ENCODE measurements at regions not wholly inside any gene's neighbourhood (a gene's known extent, or its start where the extent isn't known, plus 50 kb on each side); places are given as distances from the start of the nearest gene placed in this dataset.
"Not testable (repeated sequence)": the region's sequence is repeated elsewhere in the genome, so short reads cannot be mapped to it uniquely, and the experiment has no call there.

DNA sequence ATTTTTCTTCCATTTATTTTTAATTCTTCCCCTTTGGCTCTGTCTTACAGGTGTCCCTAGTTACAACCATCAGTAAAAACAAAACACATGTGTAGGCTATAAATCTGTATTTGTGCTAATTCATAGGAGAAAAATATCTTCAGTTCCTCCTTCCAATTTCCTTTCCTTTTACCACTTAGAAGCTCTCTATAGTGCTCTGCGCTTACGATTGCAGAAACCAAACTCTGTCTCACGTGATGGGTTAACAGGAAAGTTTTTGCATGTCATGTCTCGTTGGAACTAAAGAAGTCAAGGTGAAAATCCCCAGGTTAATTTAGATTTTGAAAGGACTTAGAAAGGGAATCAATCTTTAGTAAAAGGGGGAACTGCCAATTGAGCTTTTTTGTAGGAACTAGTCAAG, 1390.5 kb upstream of the ZEB2 start:
- Mint-ChIP-seq H3K4me3 (no peak overlapping the region), H3K36me3 (no peaks in the 10 kb centered on the region), H3K9me3 (no peaks in the 10 kb centered on the region), H3K4me1 (peaks cover 3 to 6% (median 5%) of the 10 kb centered on the region in 3 donors), H3K27ac (no peak overlapping the region), H3K27me3 (no peaks in the 10 kb centered on the region)

DNA sequence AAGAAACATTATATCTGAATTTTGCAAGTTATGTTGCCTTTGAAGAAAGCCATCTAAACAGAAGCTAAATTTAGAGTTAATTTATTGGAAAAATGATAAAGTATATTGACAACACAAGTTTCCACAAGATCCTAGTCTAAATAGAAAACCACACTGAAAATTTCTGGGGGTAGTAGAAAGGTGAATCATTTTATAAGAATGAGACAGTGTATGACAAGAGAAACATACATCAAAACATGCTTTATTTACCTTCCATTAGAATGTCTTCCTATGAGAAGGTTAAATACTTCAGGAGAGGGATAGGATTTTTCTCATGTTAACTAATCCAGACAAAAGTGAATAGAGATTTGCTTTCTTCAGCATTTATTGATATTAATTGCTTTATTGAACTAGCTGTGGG, 1389.8 kb upstream of the ZEB2 start:
- Mint-ChIP-seq H3K36me3 (no peaks in the 10 kb centered on the region), H3K4me1 (peaks cover 3 to 6% (median 5%) of the 10 kb centered on the region in 3 donors), H3K4me3 (no peak overlapping the region), H3K27ac (no peak overlapping the region), H3K9me3 (no peaks in the 10 kb centered on the region), H3K27me3 (no peaks in the 10 kb centered on the region)

DNA sequence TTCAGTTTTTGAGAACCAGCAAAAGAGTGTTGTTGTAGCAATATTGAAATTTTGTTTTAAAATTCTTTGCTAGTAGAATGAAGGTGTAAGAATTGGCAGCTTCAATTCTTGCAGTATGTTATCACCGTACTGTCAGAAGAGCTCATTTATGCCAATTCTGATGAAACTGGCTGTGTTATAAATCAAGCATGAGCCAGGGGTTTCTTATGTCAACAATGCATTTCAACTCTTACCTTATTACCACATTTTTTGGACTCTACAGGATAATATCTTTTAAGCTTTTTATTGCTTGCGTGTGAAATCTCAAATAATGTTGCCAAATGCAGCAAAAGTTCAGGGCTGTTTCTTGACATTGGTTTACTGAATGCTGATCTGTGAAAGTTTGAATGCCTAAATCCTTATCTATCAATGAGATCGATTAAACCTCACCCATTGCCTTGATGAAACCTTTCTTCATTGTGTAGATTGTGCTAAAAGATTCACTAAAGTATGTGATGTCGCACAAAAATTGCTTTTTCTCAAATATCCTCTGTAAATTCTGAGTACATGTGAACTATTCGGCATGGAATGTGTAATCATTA, 1389.3 kb upstream of the ZEB2 start:
- Mint-ChIP-seq H3K27me3 (no peaks in the 10 kb centered on the region), H3K4me3 (no peak overlapping the region), H3K4me1 (peaks cover 3 to 6% (median 5%) of the 10 kb centered on the region in 3 donors), H3K36me3 (no peaks in the 10 kb centered on the region), H3K27ac (no peak overlapping the region), H3K9me3 (no peaks in the 10 kb centered on the region)

DNA sequence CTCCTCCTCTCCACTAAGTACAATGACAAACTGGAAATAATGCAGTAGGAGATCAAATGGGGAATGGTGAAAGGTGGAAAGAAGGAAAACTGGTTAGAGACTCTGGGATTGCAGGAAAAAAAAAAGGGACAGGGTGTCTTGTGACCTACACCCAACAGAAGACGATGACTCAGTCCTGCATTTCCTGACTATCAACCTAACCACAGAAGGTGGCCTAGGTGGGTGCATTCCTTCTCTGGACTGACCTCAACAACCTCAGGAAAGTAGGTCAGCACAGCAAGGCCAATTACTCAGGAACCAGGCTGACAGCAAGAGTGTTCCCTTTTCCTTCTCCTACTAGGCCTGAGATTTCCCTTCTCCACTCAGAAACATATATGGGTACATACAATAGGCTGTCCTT, 1386.4 kb upstream of the ZEB2 start:
- Mint-ChIP-seq H3K4me1 (peaks cover 3 to 6% (median 5%) of the 10 kb centered on the region in 3 donors), H3K27ac (no peak overlapping the region), H3K27me3 (no peaks in the 10 kb centered on the region), H3K9me3 (peaks cover 1 to 4% (median 4%) of the 10 kb centered on the region in 3 donors), H3K36me3 (no peaks in the 10 kb centered on the region), H3K4me3 (no peak overlapping the region)

DNA sequence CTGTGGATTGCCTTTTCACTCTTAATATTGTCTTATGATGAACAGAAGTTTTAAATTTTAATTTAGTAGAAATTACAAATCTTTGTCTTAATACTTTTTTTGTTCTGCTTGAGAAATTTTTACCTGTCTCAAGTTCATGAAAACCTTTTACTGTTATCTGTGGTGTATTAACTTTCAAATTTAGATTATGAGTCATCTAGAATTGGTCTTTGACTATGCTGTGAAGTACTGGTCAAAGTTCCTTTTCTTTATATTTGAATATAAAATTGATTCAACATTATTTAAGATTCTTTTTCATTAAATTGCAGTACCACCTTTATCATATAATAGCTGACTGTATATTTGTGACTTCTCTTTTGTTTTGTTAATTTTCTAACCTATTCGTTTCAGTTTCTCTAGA, 1385.5 kb upstream of the ZEB2 start:
- Mint-ChIP-seq H3K36me3 (no peaks in the 10 kb centered on the region), H3K27me3 (no peaks in the 10 kb centered on the region), H3K4me1 (peaks cover 1 to 3% (median 2%) of the 10 kb centered on the region in 3 donors), H3K27ac (no peak overlapping the region), H3K9me3 (peaks cover 1 to 4% (median 4%) of the 10 kb centered on the region in 3 donors), H3K4me3 (no peak overlapping the region)

DNA sequence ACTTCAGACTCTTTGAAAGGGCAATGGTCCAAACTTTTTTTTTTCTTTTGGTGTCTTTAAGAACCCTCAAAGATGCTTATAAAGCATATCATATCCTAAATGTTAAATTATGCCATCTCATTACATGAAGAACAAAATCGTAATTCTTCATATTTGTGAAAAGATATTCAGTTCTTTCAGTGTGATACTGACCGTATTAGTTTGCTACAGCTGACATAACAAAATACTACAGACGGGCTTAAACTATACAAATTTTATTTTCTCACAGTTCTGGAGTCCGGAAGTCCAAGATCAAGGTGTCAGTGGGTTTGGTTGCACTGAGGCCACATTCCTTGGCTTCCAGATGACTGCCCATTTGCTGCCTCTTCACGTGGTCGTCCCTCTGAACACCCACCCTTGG, 1377.2 kb upstream of the ZEB2 start:
- H3K4me1 Mint-ChIP-seq: no peaks in the 10 kb centered on the region
- peak overlapping the region in 1 of 4 donors; percentile 41 for H3K4me3 Mint-ChIP-seq
- H3K27ac Mint-ChIP-seq: no peak overlapping the region
- H3K27me3 Mint-ChIP-seq: no peaks in the 10 kb centered on the region
- H3K36me3 Mint-ChIP-seq: no peaks in the 10 kb centered on the region
- H3K9me3 Mint-ChIP-seq: peaks cover 3 to 4% (median 3%) of the 10 kb centered on the region in 3 donors

DNA sequence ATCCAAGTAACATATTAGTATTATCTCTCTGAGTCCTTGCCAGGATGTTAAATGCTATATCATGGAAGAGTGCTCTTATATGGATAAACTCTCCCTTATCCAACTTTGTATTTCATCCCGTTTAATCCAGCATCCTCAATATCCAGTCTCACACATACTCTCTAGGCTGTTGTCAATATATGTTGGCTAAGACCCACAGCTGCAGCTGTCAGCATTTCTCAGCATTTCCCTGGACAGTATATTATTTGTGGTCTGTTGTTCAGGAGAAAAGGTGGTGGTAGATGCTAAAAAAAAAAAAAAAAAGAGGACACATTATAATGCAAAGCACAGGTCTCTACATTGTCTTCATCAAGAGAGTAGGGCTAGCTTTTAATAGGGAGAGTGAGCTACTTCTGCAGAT, 1368.0 kb upstream of the ZEB2 start:
- H3K9me3 Mint-ChIP-seq: peaks cover 0 to 2% (median 0%) of the 10 kb centered on the region in 3 donors

DNA sequence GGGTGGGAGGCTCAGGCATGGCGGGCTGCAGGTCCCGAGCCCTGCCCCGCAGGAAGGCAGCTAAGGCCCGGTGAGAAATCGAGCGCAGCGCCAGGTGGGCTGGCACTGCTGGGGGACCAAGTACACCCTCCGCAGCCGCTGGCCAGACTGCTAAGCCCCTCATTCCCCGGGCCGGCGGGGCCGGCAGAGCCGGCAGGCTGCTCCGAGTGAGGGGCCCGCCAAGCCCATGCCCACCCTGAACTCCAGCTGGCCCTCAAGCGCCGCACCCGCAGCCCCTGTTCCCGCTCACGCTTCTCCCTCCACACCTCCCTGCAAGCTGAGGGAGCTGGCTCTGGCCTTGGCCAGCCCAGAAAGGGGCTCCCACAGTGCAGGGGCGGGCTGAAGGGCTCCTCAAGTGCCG, 1361.1 kb upstream of the ZEB2 start:
- H3K9me3 Mint-ChIP-seq, H3K4me3 Mint-ChIP-seq, H3K27me3 Mint-ChIP-seq, H3K36me3 Mint-ChIP-seq, H3K4me1 Mint-ChIP-seq, H3K27ac Mint-ChIP-seq: not testable (repeated sequence)

More for the DNA sequence above, 1368.0 kb upstream of the ZEB2 start:
- no peaks in the 10 kb centered on the region for H3K4me1 Mint-ChIP-seq
- H3K27me3 Mint-ChIP-seq: no peaks in the 10 kb centered on the region
- H3K36me3 Mint-ChIP-seq: no peaks in the 10 kb centered on the region
- H3K4me3 Mint-ChIP-seq: no peak overlapping the region
- H3K27ac Mint-ChIP-seq: no peak overlapping the region

DNA sequence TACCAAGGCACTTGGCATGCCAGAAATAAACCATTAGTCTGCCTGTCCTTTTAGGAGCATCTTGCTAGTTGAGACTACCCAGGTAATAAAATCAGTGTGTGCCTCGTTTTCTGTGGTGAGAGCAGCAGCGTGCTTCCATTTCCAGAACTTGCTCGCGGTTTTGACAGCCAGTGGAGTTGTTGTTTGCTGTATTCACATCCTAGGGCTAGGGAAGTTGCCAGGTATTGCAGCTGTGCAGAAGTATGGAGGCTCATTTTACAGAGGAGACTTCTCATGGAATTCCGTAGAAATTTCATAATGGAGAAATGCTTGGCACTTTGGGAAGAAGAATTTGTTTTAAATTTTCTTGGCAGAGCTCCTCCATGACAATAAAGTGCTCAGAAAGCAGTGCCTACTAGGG, 1355.1 kb upstream of the ZEB2 start:
- Mint-ChIP-seq H3K27me3 (peaks cover 2% of the 10 kb centered on the region), H3K36me3 (no peaks in the 10 kb centered on the region), H3K9me3 (peaks cover 0 to 2% (median 0%) of the 10 kb centered on the region in 3 donors), H3K4me3 (no peak overlapping the region), H3K4me1 (no peaks in the 10 kb centered on the region), H3K27ac (no peak overlapping the region)

DNA sequence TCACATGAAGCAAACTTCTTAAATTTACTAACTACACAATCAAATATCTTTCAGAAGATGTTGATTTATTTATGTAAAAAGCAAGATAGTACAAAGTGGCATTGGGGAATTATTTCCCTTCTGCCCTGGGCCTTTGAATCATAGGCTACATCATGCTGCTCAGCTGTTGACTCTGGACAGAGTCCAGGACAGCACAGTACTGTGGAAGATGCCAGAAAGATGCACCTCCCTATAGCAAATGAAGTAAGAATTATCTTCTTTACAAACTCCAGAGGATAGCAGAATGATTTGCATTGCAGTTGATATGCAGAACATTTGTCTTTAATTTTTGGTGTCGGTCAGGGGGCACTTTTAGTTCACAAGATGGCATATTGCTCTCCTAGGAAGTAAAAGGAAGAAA, 1354.5 kb upstream of the ZEB2 start:
- H3K4me1 Mint-ChIP-seq: no peaks in the 10 kb centered on the region
- no peak overlapping the region for H3K27ac Mint-ChIP-seq
- H3K36me3 Mint-ChIP-seq: no peaks in the 10 kb centered on the region
- H3K27me3 Mint-ChIP-seq: peaks cover under 1% of the 10 kb centered on the region
- H3K9me3 Mint-ChIP-seq: peaks cover 0 to 2% (median 0%) of the 10 kb centered on the region in 3 donors
- H3K4me3 Mint-ChIP-seq: no peak overlapping the region

DNA sequence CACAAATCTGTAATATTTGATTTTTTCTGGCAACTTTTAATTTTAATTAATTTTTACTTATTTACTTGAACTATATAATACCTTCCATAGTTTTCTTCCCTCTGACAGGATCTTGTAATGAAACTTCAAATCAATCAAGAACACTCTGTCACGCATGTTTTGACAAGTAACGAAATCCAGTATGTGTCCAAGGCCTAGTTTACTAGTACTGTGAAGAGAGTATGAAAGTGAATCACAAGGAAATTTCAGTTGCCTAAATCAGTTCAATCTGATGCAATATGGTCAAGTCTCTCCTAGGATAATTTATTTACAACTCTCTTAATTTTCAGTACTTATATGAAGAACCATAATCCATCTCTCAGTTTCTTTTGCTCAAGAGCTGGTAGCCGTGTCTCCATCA, 1344.6 kb upstream of the ZEB2 start:
- no peak overlapping the region for H3K4me3 Mint-ChIP-seq
- H3K27me3 Mint-ChIP-seq: no peaks in the 10 kb centered on the region
- peaks cover 0 to 2% (median 0%) of the 10 kb centered on the region in 3 donors for H3K4me1 Mint-ChIP-seq
- H3K27ac Mint-ChIP-seq: no peak overlapping the region
- no peaks in the 10 kb centered on the region for H3K9me3 Mint-ChIP-seq
- H3K36me3 Mint-ChIP-seq: no peaks in the 10 kb centered on the region

DNA sequence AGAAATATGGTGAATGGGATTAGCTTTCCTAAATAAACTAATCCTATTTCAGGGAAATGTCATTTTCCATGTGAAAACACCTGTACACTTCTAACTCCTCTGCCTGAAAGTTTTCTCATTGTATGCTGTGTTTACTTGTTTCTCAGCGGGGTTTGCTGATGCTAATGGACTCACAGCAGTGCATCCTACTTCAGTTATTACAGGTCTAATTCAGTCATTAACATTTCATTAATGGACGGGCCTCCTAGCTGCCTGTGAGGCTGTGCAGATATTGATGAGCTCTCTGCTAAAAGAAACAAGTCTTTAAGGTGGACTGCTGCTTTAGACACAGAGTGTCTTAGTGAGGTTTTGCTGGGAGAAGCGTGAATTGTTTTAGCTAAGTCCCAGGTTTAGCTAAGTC, 1342.0 kb upstream of the ZEB2 start:
- H3K9me3 Mint-ChIP-seq: no peaks in the 10 kb centered on the region
- H3K4me3 Mint-ChIP-seq: no peak overlapping the region
- no peak overlapping the region for H3K27ac Mint-ChIP-seq
- no peaks in the 10 kb centered on the region for H3K36me3 Mint-ChIP-seq
- H3K27me3 Mint-ChIP-seq: no peaks in the 10 kb centered on the region
- H3K4me1 Mint-ChIP-seq: peaks cover 0 to under 1% (median 0%) of the 10 kb centered on the region in 3 donors

DNA sequence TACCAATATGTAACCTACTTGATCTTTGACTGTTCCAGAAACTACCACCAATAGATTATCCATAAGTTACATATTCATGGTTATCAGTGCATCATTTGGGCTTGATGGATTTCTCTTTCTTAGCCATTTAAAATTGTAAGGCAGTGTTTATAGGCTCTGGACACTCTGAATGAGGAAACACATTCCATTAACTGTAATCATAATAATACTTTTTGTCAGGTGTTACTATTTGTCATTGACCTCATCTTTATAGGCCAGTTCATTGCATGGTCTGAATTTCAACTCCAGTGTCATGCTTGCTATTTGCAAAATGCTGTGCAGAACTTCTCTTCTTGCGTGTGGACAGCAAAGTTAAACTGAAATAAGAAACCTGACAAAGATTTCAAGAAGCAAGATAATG, 1340.2 kb upstream of the ZEB2 start:
- no peak overlapping the region for H3K27ac Mint-ChIP-seq
- H3K4me3 Mint-ChIP-seq: no peak overlapping the region
- H3K4me1 Mint-ChIP-seq: no peaks in the 10 kb centered on the region
- no peaks in the 10 kb centered on the region for H3K9me3 Mint-ChIP-seq
- H3K27me3 Mint-ChIP-seq: no peaks in the 10 kb centered on the region
- H3K36me3 Mint-ChIP-seq: no peaks in the 10 kb centered on the region

DNA sequence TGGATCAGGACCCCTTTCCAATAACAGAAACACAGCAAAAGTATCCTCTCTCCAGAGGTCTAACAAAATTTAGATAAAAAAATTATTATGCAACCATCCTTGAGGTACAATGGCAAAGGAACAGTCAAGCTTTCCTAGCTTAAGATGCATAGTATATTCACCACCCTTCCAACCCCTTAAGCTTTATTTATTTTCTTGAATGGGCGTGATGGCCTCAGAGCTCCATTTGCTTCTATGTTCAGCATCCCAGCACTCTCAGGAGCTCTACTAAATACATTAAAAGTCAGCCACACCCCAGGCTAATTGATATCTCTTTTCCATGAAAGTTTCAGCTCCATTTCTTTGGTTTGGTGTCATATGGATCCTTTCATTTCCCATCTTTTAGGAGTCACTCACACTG, 1335.2 kb upstream of the ZEB2 start:
- Mint-ChIP-seq H3K4me3 (no peak overlapping the region), H3K9me3 (no peaks in the 10 kb centered on the region), H3K4me1 (no peaks in the 10 kb centered on the region)

DNA sequence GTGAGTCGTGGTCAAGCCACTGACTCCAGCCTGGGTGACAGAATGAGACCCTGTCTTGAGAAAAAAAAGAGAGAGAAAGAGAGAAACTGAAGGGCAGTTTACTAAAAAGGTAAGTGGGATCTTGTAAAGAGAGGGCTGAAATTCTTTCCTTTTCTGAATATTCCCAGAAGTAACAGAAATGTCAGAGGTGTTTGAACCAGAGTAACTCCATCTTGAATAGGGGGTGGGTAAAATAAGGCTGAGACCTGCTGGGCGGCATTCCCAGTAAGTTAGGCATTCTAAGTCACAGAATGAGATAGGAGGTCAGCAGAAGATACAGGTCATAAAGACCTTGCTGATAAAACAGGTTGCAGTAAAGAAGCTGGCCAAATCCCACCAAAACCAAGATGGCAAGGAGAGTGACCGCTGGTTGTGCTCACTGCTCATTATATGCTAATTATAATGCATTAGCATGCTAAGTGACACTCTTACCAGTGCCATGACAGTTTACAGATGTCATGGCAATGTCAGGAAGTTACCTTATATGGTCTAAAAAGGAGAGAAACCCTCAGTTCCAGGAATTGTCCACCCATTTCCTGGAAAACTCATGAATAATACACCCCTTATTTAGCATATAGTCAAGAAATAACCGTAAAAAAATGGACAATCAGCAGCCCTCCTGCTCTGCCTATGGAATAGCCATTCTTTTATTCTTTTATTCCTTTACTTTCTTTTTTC, 1334.3 kb upstream of the ZEB2 start:
- no peak overlapping the region for H3K4me3 Mint-ChIP-seq
- no peaks in the 10 kb centered on the region for H3K27me3 Mint-ChIP-seq
- H3K36me3 Mint-ChIP-seq: no peaks in the 10 kb centered on the region
- no peaks in the 10 kb centered on the region for H3K4me1 Mint-ChIP-seq
- H3K27ac Mint-ChIP-seq: no peak overlapping the region
- no peaks in the 10 kb centered on the region for H3K9me3 Mint-ChIP-seq

More for the DNA sequence above, 1335.2 kb upstream of the ZEB2 start:
- Mint-ChIP-seq H3K27ac (no peak overlapping the region), H3K36me3 (no peaks in the 10 kb centered on the region), H3K27me3 (no peaks in the 10 kb centered on the region)

DNA sequence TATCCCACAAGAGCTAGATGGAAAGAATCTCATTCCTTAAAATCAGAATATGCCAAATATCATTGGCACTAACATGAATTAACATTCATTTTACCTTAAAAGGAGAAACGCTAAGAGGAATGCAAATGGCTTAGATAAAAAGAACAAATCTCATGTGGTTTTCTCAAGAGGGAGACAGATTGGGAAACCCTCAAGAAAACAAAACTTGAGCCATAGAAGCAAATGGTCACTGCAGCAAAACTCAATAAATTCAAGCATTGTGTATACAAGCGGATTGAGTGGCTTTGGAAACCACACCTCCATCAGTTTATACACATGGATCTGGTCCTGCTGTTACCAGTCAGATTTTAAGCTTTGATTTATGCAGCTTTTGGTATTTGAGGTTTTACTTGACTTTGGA, 1331.8 kb upstream of the ZEB2 start:
- no peak overlapping the region for H3K4me3 Mint-ChIP-seq
- H3K27me3 Mint-ChIP-seq: no peaks in the 10 kb centered on the region
- H3K9me3 Mint-ChIP-seq: no peaks in the 10 kb centered on the region
- no peaks in the 10 kb centered on the region for H3K36me3 Mint-ChIP-seq
- H3K27ac Mint-ChIP-seq: no peak overlapping the region
- H3K4me1 Mint-ChIP-seq: no peaks in the 10 kb centered on the region
